ENCODE measurements at regions not wholly inside any gene's neighbourhood (a gene's known extent, or its start where the extent isn't known, plus 50 kb on each side); places are given as distances from the start of the nearest gene placed in this dataset.

- TF ChIP-seq CTCF (IDR thresholded peaks at IDR 0.05; ENCODE audit: poor library complexity) (no peak), EZH2 (IDR thresholded peaks at IDR 0.05; ENCODE audit: borderline replicate concordance) (no peak)
Measured at GRCh38 chr9:71479621-71480020, 288.7 kb downstream of the CEMIP2 start.

Measured in hepatocyte (in vitro differentiated cells).